A673 (cell line): ENCODE measurements at regions not wholly inside any gene's neighbourhood (a gene's known extent, or its start where the extent isn't known, plus 50 kb on each side); places are given as distances from the start of the nearest gene placed in this dataset.

Source experiments
- BruUV-seq: library from RNA; stranded (reverse); fragments of 400-500 nt; replicated peaks from 2 replicates; lab custom pipeline; 2021; lab: Mats Ljungman, UMichigan
- CTCF ChIA-PET: fragments of 300-600 bp; sonication (Branson Sonifier 250); formaldehyde crosslinking; loops from one replicate; lab custom pipeline; 2022; ENCODE audit warnings: antibody characterized with exemption; lab: Charles Lee
- POLR2A ChIA-PET: fragments of 300-600 bp; sonication (Branson Sonifier 250); formaldehyde crosslinking; loops from one replicate; lab custom pipeline; 2022; ENCODE audit warnings: antibody characterized with exemption; ENCODE audit not compliant: low non-redundant PET; lab: Charles Lee
- DNase-seq: peaks from one replicate; pipeline ENCODE4 v3.0.0-alpha.2; 2015; ENCODE audit warnings: low spot score
- H3K27ac ChIP-seq: fragments of 200-600 bp; sonication (generic); 2 replicates; pipeline ENCODE4 v1.5.1; 2016; ENCODE audit warnings: mixed run types, low read depth, mild to moderate bottlenecking, mixed read lengths, antibody characterized with exemption, low read length; ENCODE audit not compliant: poor library complexity, severe bottlenecking
- H3K27me3 ChIP-seq: fragments of 200-600 bp; sonication (generic); replicated peaks from 2 replicates; pipeline ENCODE4 v1.6.1; 2017; ENCODE audit warnings: mixed run types, low read depth, mild to moderate bottlenecking, mixed read lengths, antibody characterized with exemption, low read length; ENCODE audit not compliant: insufficient read depth, poor library complexity
- H3K36me3 ChIP-seq: fragments of 200-600 bp; sonication (generic); 2 replicates; pipeline ENCODE4 v1.6.1; 2016; ENCODE audit warnings: mixed run types, mild to moderate bottlenecking, mixed read lengths, antibody characterized with exemption, low read length; ENCODE audit not compliant: insufficient read depth, poor library complexity, severe bottlenecking
- H3K4me1 ChIP-seq: fragments of 200-600 bp; sonication (generic); 2 replicates; pipeline ENCODE4 v1.6.1; 2017; ENCODE audit warnings: mixed run types, mild to moderate bottlenecking, mixed read lengths, antibody characterized with exemption, low read length; ENCODE audit not compliant: insufficient read depth, poor library complexity, severe bottlenecking
- H3K4me3 ChIP-seq: fragments of 200-600 bp; sonication (generic); 2 replicates; pipeline ENCODE4 v1.5.1; 2016; ENCODE audit warnings: low read depth, mixed run types, mild to moderate bottlenecking, mixed read lengths, low read length; ENCODE audit not compliant: poor library complexity, severe bottlenecking
- H3K9me3 ChIP-seq: fragments of 200-600 bp; sonication (generic); 2 replicates; pipeline ENCODE4 v1.6.1; 2016; ENCODE audit warnings: mixed run types, low read depth, mild to moderate bottlenecking, mixed read lengths, antibody characterized with exemption, low read length; ENCODE audit not compliant: poor library complexity, severe bottlenecking
- EZH2 ChIP-seq: fragments of 200-600 bp; sonication (generic); IDR thresholded peaks from 2 replicates; pipeline ENCODE4 v1.6.1; 2017; ENCODE audit warnings: borderline replicate concordance, low read depth, mild to moderate bottlenecking, mixed read lengths, antibody characterized with exemption, low read length; ENCODE audit not compliant: poor library complexity, severe bottlenecking
- intact Hi-C: fragments of 100-400 bp; cut with micrococcal nuclease; formaldehyde crosslinking; loops from one replicate; pipeline ENCODE4 v1.10.0; 2022; ENCODE audit not compliant: unreplicated experiment
- TF ChIP-seq, protein P1 (sequence below): fragments of 300-800, 200-600 bp; sonication (generic); conservative IDR thresholded peaks from 2 replicates; pipeline ENCODE4 v1.5.1; 2017; ENCODE audit warnings: low read depth, mild to moderate bottlenecking, antibody characterized with exemption, low read length, moderate library complexity, mixed read lengths

GRCh38 chr12:86597431-86597830, 341.2 kb upstream of the MGAT4C start:
- Histone ChIP-seq H3K27ac (no peak overlapping the region), H3K27me3 (no peaks in the 10 kb centered on the region), H3K36me3 (no peaks in the 10 kb centered on the region), H3K9me3 (no peaks in the 10 kb centered on the region), H3K4me3 (no peak overlapping the region), H3K4me1 (no peaks in the 10 kb centered on the region)
- intact Hi-C loops: no loop called here
- BruUV-seq: no TSS peak
- no peak for DNase-seq
- POLR2A ChIA-PET: no interaction called here
- CTCF ChIA-PET: no interaction called here
- TF ChIP-seq, protein P1, sequence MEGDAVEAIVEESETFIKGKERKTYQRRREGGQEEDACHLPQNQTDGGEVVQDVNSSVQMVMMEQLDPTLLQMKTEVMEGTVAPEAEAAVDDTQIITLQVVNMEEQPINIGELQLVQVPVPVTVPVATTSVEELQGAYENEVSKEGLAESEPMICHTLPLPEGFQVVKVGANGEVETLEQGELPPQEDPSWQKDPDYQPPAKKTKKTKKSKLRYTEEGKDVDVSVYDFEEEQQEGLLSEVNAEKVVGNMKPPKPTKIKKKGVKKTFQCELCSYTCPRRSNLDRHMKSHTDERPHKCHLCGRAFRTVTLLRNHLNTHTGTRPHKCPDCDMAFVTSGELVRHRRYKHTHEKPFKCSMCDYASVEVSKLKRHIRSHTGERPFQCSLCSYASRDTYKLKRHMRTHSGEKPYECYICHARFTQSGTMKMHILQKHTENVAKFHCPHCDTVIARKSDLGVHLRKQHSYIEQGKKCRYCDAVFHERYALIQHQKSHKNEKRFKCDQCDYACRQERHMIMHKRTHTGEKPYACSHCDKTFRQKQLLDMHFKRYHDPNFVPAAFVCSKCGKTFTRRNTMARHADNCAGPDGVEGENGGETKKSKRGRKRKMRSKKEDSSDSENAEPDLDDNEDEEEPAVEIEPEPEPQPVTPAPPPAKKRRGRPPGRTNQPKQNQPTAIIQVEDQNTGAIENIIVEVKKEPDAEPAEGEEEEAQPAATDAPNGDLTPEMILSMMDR: no peak
- no peak for TF ChIP-seq EZH2

DNA sequence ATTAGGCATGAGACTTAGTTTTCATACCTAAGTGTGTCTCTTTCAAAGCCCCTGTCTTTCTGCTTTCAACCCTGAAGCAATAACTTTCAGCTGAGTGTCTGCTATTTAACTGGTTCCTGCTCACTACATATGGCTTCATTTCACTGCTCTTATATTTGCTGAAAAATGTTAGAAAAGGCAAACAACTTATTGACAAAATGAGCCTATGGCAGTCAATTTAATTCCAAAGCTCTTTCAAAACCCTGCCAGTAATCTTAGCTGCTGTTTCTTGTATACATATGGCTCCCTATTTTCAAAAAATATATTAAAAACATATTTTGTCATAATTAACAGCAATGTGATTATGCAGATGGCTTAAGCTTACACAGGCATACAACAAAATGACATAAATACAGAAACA, 334.1 kb upstream of the MGAT4C start:
- no TSS peak for BruUV-seq
- CTCF ChIA-PET: no interaction called here
- TF ChIP-seq, protein P1: no peak
- TF ChIP-seq EZH2: no peak

DNA sequence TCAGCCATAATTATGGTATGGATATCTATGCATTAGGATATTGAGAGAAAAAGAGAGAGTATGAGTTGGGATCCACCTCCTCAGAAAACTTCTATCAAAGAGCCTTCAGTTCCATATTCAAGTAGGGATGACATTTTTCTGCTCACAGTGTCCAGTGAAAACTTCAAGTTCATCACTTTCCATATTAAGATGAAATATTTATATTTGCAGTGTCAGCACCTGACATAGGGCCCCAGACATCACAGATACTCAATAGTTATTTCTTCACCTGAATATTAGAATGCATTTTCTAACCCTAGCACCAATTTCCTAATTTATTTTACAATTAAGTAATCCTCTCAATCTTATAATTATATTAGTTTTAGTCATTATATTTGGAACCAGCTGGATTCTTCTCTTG, 318.0 kb upstream of the MGAT4C start:
- H3K4me3 ChIP-seq: no peak overlapping the region
- no peaks in the 10 kb centered on the region for H3K4me1 ChIP-seq
- TF ChIP-seq EZH2: no peak
- TF ChIP-seq, protein P1: no peak
- no peak overlapping the region for H3K27ac ChIP-seq
- no peaks in the 10 kb centered on the region for H3K27me3 ChIP-seq
- H3K36me3 ChIP-seq: no peaks in the 10 kb centered on the region
- BruUV-seq: no TSS peak
- intact Hi-C loops: no loop called here
- no peaks in the 10 kb centered on the region for H3K9me3 ChIP-seq
- DNase-seq: no peak
- CTCF ChIA-PET: no interaction called here
- POLR2A ChIA-PET: no interaction called here

More for the DNA sequence above, 334.1 kb upstream of the MGAT4C start:
- no peak overlapping the region for H3K4me3 ChIP-seq
- POLR2A ChIA-PET: no interaction called here
- no peaks in the 10 kb centered on the region for H3K4me1 ChIP-seq
- intact Hi-C loops: no loop called here
- DNase-seq: no peak
- H3K36me3 ChIP-seq: no peaks in the 10 kb centered on the region
- H3K27ac ChIP-seq: no peak overlapping the region
- H3K27me3 ChIP-seq: no peaks in the 10 kb centered on the region
- no peaks in the 10 kb centered on the region for H3K9me3 ChIP-seq
